SK-N-SH treated with all-trans-retinoic acid at 6 μM for 48 hours (cell line): ENCODE measurements at regions not wholly inside any gene's neighbourhood (a gene's known extent, or its start where the extent isn't known, plus 50 kb on each side); places are given as distances from the start of the nearest gene placed in this dataset.

Experiments used
- ARNTL ChIP-seq: fragments of 450-650 bp; formaldehyde crosslinking; IDR thresholded peaks from 2 replicates; pipeline ENCODE4 v1.5.0; 2020; ENCODE audit warnings: low read depth, mild to moderate bottlenecking, moderate library complexity, borderline replicate concordance
- OSR1 ChIP-seq: fragments of 250-450 bp; sonication (Bioruptor Pico); IDR thresholded peaks from 2 replicates; pipeline ENCODE4 v1.8.0; 2022; ENCODE audit warnings: moderate library complexity, mild to moderate bottlenecking, inconsistent platforms
- TCF4 ChIP-seq: fragments of 250-450 bp; sonication (Bioruptor Pico); IDR thresholded peaks from 2 replicates; pipeline ENCODE4 v1.8.0; 2021; ENCODE audit warnings: mild to moderate bottlenecking, moderate library complexity, borderline replicate concordance
- ZFP3 ChIP-seq: fragments of 250-450 bp; sonication (Bioruptor Pico); IDR thresholded peaks from 2 replicates; pipeline ENCODE4 v1.5.0; 2020; ENCODE audit warnings: mild to moderate bottlenecking, moderate library complexity
- ZFP30 ChIP-seq: fragments of 450-650 bp; formaldehyde crosslinking; IDR thresholded peaks from 2 replicates; pipeline ENCODE4 v1.5.0; 2022; ENCODE audit warnings: mild to moderate bottlenecking, moderate library complexity
- ZNF565 ChIP-seq: fragments of 450-650 bp; formaldehyde crosslinking; conservative IDR thresholded peaks from 2 replicates; pipeline ENCODE4 v1.5.0; 2020; ENCODE audit warnings: low read depth, mild to moderate bottlenecking, moderate library complexity
- ZNF70 ChIP-seq: fragments of 450-650 bp; formaldehyde crosslinking; IDR thresholded peaks from 2 replicates; pipeline ENCODE4 v1.5.0; 2020; ENCODE audit warnings: mild to moderate bottlenecking, moderate library complexity
- TF ChIP-seq, protein P1 (sequence below): fragments of 250-450 bp; sonication (Bioruptor Pico); IDR thresholded peaks from 2 replicates; pipeline ENCODE4 v1.8.0; 2020; ENCODE audit warnings: mild to moderate bottlenecking, moderate library complexity, borderline replicate concordance

DNA sequence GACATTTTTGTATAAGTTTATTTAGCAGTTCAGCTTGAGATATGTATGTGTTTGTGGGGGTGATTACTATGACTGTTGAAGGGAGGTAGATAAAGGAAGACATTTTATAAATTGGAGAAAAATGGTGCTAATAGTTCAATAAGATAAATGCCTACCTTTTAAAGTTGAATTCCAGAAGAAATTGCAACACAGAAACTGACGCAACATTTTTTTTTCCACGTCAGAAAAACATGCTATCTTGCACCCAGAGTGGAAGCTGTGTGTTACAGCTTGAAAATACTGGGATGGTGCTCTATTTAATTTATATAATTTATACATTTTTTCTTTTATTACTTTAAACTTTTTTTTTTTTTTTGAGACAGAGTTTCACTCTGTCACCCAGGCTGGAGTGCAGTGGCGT, 171.7 kb downstream of the WNT5A start:
- TF ChIP-seq TCF4 (CRISPR knock-in tag) = no peak
- TF ChIP-seq, protein P1, sequence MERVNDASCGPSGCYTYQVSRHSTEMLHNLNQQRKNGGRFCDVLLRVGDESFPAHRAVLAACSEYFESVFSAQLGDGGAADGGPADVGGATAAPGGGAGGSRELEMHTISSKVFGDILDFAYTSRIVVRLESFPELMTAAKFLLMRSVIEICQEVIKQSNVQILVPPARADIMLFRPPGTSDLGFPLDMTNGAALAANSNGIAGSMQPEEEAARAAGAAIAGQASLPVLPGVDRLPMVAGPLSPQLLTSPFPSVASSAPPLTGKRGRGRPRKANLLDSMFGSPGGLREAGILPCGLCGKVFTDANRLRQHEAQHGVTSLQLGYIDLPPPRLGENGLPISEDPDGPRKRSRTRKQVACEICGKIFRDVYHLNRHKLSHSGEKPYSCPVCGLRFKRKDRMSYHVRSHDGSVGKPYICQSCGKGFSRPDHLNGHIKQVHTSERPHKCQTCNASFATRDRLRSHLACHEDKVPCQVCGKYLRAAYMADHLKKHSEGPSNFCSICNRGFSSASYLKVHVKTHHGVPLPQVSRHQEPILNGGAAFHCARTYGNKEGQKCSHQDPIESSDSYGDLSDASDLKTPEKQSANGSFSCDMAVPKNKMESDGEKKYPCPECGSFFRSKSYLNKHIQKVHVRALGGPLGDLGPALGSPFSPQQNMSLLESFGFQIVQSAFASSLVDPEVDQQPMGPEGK (CRISPR knock-in tag) = no peak
- no peak for TF ChIP-seq ZFP3 (CRISPR knock-in tag)
- TF ChIP-seq ARNTL (CRISPR knock-in tag) = no peak
- no peak for TF ChIP-seq ZNF565
- no peak for TF ChIP-seq ZFP30
- TF ChIP-seq ZNF70 (CRISPR knock-in tag) = no peak
- no peak for TF ChIP-seq OSR1 (CRISPR knock-in tag)
